ENCODE measurements at regions not wholly inside any gene's neighbourhood (a gene's known extent, or its start where the extent isn't known, plus 50 kb on each side); places are given as distances from the start of the nearest gene placed in this dataset.

DNA sequence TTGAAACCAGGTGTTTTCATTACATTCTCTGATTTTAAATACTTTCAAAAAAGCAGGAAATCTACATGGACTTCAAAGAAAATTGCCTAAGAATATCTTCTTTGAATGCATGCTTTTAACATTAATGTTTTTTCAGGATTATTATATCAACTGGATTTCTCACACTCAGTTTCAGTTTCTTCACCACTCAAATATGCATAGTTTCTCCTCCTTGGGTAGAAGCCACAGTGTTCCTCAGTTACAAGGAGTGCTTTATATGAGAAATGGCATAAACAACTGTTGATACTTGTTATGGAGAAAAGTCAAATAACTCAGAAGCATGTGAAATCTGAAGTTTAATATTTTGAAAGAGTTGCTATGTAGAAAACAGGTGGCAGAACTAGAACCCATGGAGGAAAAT is 196.9 kb downstream of the DMRTA1 start:
- H2AFZ ChIP-seq (ENCODE audit: control insufficient read depth, low read length), result no peak overlapping the region
- no peaks in the 10 kb centered on the region for H3K9me1 ChIP-seq (ENCODE audit: control insufficient read depth, extremely low read depth, insufficient read depth, low read length)
- H3K27ac ChIP-seq (ENCODE audit: control insufficient read depth, insufficient read depth, low read length), result no peak overlapping the region
- no peaks in the 10 kb centered on the region for H3K4me1 ChIP-seq (ENCODE audit: control insufficient read depth, extremely low read depth, insufficient read depth, low read length)
- H3K4me3 ChIP-seq (ENCODE audit: control insufficient read depth in 2 of 3, extremely low read depth in 1 of 3, insufficient read depth in 2 of 3, low read depth in 1 of 3, low read length in 3 of 3), result no peak overlapping the region
- TF ChIP-seq, protein P1, sequence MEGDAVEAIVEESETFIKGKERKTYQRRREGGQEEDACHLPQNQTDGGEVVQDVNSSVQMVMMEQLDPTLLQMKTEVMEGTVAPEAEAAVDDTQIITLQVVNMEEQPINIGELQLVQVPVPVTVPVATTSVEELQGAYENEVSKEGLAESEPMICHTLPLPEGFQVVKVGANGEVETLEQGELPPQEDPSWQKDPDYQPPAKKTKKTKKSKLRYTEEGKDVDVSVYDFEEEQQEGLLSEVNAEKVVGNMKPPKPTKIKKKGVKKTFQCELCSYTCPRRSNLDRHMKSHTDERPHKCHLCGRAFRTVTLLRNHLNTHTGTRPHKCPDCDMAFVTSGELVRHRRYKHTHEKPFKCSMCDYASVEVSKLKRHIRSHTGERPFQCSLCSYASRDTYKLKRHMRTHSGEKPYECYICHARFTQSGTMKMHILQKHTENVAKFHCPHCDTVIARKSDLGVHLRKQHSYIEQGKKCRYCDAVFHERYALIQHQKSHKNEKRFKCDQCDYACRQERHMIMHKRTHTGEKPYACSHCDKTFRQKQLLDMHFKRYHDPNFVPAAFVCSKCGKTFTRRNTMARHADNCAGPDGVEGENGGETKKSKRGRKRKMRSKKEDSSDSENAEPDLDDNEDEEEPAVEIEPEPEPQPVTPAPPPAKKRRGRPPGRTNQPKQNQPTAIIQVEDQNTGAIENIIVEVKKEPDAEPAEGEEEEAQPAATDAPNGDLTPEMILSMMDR (optimal IDR thresholded peaks at IDR 0.05 in 1 of 3, IDR thresholded peaks at IDR 0.05 in 1 of 3, conservative IDR thresholded peaks at IDR 0.05 in 1 of 3; ENCODE audit: extremely low read depth in 1 of 3, insufficient read depth in 2 of 3, low read length in 3 of 3), result no peak
- no peak for TF ChIP-seq EZH2 (IDR thresholded peaks at IDR 0.05; ENCODE audit: low read length)
- no peaks in the 10 kb centered on the region for H3K79me2 ChIP-seq (ENCODE audit: control insufficient read depth, insufficient read depth, low read length)
- no peaks in the 10 kb centered on the region for H3K36me3 ChIP-seq (ENCODE audit: control insufficient read depth in 2 of 2, extremely low read depth in 1 of 2, insufficient read depth in 2 of 2, low read length in 2 of 2)
- DNase-seq (ENCODE audit: low read depth, low spot score), result no peak
- H3K9me3 ChIP-seq (ENCODE audit: control insufficient read depth, low read depth, low read length), result no peaks in the 10 kb centered on the region
- H3K9ac ChIP-seq (ENCODE audit: control insufficient read depth, extremely low read depth, insufficient read depth, low read length), result no peak overlapping the region
- dilution Hi-C loops (cut with MboI; ENCODE audit: extremely low pct_ligation_motif_present, low sequenced_read_pairs), result no loop called here
- H3K27me3 ChIP-seq (ENCODE audit: control insufficient read depth, extremely low read depth, insufficient read depth, low read length), result no peaks in the 10 kb centered on the region
- no peak overlapping the region for H3K4me2 ChIP-seq (ENCODE audit: control insufficient read depth, extremely low read depth, insufficient read depth, low read depth, low read length)
- no peaks in the 10 kb centered on the region for H4K20me1 ChIP-seq (ENCODE audit: control insufficient read depth, extremely low read depth, insufficient read depth, low read length)
- no peak for FAIRE-seq

DNA sequence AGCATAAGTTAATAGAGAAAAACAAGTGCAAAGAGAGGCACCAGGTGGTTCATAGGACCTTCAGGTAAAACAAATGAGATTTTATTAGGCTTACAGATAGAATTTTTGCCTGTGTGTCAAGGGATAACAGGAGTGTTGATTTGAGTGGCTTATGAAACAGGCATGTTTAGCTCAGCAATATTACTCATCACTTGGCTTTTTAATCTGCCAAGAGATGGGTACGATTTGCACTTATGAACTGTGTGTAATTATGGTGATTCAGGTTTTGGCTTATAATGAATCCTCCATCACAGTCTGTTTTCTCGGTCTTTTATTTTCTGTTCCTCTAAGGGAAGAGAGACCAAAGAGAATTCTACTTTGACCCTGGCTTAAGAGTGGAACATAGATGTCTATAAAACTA is 199.3 kb downstream of the DMRTA1 start:
- H3K9ac ChIP-seq (ENCODE audit: control insufficient read depth, extremely low read depth, insufficient read depth, low read length), result no peak overlapping the region
- no peaks in the 10 kb centered on the region for H4K20me1 ChIP-seq (ENCODE audit: control insufficient read depth, extremely low read depth, insufficient read depth, low read length)
- no peaks in the 10 kb centered on the region for H3K9me1 ChIP-seq (ENCODE audit: control insufficient read depth, extremely low read depth, insufficient read depth, low read length)
- H3K79me2 ChIP-seq (ENCODE audit: control insufficient read depth, insufficient read depth, low read length), result no peaks in the 10 kb centered on the region
- no peaks in the 10 kb centered on the region for H3K9me3 ChIP-seq (ENCODE audit: control insufficient read depth, low read depth, low read length)
- no peaks in the 10 kb centered on the region for H3K27me3 ChIP-seq (ENCODE audit: control insufficient read depth, extremely low read depth, insufficient read depth, low read length)
- FAIRE-seq, result no peak
- H3K27ac ChIP-seq (ENCODE audit: control insufficient read depth, insufficient read depth, low read length), result no peak overlapping the region
- H3K4me1 ChIP-seq (ENCODE audit: control insufficient read depth, extremely low read depth, insufficient read depth, low read length), result no peaks in the 10 kb centered on the region
- dilution Hi-C loops (cut with MboI; ENCODE audit: extremely low pct_ligation_motif_present, low sequenced_read_pairs), result no loop called here
- no peak for DNase-seq (ENCODE audit: low read depth, low spot score)
- no peak overlapping the region for H3K4me2 ChIP-seq (ENCODE audit: control insufficient read depth, extremely low read depth, insufficient read depth, low read depth, low read length)
- H2AFZ ChIP-seq (ENCODE audit: control insufficient read depth, low read length), result no peak overlapping the region
- TF ChIP-seq, protein P1 (optimal IDR thresholded peaks at IDR 0.05 in 1 of 3, IDR thresholded peaks at IDR 0.05 in 1 of 3, conservative IDR thresholded peaks at IDR 0.05 in 1 of 3; ENCODE audit: extremely low read depth in 1 of 3, insufficient read depth in 2 of 3, low read length in 3 of 3), result no peak
- TF ChIP-seq EZH2 (IDR thresholded peaks at IDR 0.05; ENCODE audit: low read length), result no peak
- H3K4me3 ChIP-seq (ENCODE audit: control insufficient read depth in 2 of 3, extremely low read depth in 1 of 3, insufficient read depth in 2 of 3, low read depth in 1 of 3, low read length in 3 of 3), result no peak overlapping the region
- no peaks in the 10 kb centered on the region for H3K36me3 ChIP-seq (ENCODE audit: control insufficient read depth in 2 of 2, extremely low read depth in 1 of 2, insufficient read depth in 2 of 2, low read length in 2 of 2)
